ENCODE measurements at regions not wholly inside any gene's neighbourhood (a gene's known extent, or its start where the extent isn't known, plus 50 kb on each side); places are given as distances from the start of the nearest gene placed in this dataset.

DNA sequence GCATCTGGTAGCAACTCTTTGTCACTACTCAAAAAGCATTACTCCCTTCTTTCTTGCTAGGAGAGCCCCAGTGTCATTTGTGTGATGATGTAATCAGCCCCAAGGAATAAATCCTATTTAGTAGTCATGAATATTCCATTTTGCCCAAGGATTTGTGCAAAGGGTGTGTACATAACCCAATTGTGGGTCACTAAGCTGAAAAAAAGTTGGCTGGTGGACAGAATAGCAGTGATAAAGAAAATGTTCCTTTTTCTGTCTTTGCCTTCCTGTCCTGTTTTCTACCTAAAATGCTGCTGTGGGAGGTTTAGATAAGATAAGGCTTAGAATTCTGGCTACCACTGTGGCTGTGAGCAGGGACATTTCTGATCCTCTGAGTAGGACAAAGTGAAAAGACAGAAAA, 223.1 kb upstream of the ITGA1 start:
- no peak overlapping the region for H3K4me2 ChIP-seq (ENCODE audit: low read length)
- no peaks in the 10 kb centered on the region for H3K36me3 ChIP-seq (ENCODE audit: control insufficient read depth, insufficient read depth, low read length)
- H3K9me3 ChIP-seq (ENCODE audit: control insufficient read depth, low read length): no peaks in the 10 kb centered on the region
- H3K79me2 ChIP-seq: no peaks in the 10 kb centered on the region
- no peaks in the 10 kb centered on the region for H3K27me3 ChIP-seq (ENCODE audit: control insufficient read depth, insufficient read depth, low read length)
- no peak overlapping the region for H2AFZ ChIP-seq
- no peaks in the 10 kb centered on the region for H3K4me1 ChIP-seq
- no peak overlapping the region for H3K27ac ChIP-seq
- no peak overlapping the region for H3K4me3 ChIP-seq (ENCODE audit: low read depth, low read length)
- no peak overlapping the region for H3K9ac ChIP-seq
- TF ChIP-seq, protein P1, sequence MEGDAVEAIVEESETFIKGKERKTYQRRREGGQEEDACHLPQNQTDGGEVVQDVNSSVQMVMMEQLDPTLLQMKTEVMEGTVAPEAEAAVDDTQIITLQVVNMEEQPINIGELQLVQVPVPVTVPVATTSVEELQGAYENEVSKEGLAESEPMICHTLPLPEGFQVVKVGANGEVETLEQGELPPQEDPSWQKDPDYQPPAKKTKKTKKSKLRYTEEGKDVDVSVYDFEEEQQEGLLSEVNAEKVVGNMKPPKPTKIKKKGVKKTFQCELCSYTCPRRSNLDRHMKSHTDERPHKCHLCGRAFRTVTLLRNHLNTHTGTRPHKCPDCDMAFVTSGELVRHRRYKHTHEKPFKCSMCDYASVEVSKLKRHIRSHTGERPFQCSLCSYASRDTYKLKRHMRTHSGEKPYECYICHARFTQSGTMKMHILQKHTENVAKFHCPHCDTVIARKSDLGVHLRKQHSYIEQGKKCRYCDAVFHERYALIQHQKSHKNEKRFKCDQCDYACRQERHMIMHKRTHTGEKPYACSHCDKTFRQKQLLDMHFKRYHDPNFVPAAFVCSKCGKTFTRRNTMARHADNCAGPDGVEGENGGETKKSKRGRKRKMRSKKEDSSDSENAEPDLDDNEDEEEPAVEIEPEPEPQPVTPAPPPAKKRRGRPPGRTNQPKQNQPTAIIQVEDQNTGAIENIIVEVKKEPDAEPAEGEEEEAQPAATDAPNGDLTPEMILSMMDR (IDR thresholded peaks at IDR 0.05): no peak

DNA sequence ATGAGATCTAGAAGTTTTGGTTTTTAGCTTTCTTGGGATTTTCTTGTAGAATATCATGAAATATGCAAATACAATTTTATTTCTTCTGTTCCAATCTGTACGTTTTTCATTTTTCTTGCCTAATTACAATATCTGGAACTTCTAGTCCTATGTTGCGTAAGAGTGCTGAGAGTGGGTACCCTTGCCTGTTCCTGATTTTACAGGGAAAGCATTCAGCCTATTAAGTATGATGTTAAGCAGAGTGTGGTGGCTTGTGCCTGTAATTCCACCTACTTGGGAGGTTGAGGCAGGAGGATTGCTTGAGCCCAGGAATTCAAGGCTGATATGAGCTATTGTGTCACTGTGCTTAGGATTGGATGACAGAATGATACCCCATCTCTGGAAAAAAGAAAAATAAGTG, 210.2 kb upstream of the ITGA1 start:
- no peaks in the 10 kb centered on the region for H3K36me3 ChIP-seq (ENCODE audit: control insufficient read depth, insufficient read depth, low read length)
- no peaks in the 10 kb centered on the region for H3K27me3 ChIP-seq (ENCODE audit: control insufficient read depth, insufficient read depth, low read length)
- no peaks in the 10 kb centered on the region for H3K79me2 ChIP-seq
- no peak overlapping the region for H3K9ac ChIP-seq
- no peak overlapping the region for H3K4me2 ChIP-seq (ENCODE audit: low read length)
- no peak overlapping the region for H3K4me3 ChIP-seq (ENCODE audit: low read depth, low read length)
- H3K9me3 ChIP-seq (ENCODE audit: control insufficient read depth, low read length): no peaks in the 10 kb centered on the region
- no peak overlapping the region for H2AFZ ChIP-seq
- no peak overlapping the region for H3K27ac ChIP-seq
- H3K4me1 ChIP-seq: no peaks in the 10 kb centered on the region
- TF ChIP-seq, protein P1 (IDR thresholded peaks at IDR 0.05): no peak

DNA sequence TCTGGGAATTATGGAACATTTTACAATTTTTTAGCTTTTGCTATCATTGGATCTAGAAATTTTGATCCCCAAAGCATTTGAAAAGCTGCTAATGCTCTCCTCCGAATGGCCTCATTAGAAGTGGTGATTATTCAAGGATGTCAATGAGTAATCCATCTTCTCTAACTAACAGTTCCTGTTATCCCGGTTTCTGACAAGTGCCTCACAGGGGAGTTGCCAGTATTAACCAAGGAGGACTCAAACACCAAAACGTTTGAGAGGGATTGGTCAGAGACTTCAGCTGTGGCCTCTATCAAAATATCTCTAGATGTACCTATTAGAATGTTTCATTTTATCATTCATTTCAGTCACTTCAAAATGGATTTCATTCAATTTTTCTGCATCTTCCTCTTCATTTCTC, 208.3 kb upstream of the ITGA1 start:
- Histone ChIP-seq H3K4me1 (no peaks in the 10 kb centered on the region), H2AFZ (no peak overlapping the region), H3K9ac (no peak overlapping the region), H3K36me3 (ENCODE audit: control insufficient read depth, insufficient read depth, low read length) (no peaks in the 10 kb centered on the region), H3K4me3 (ENCODE audit: low read depth, low read length) (no peak overlapping the region), H3K27me3 (ENCODE audit: control insufficient read depth, insufficient read depth, low read length) (no peaks in the 10 kb centered on the region), H3K4me2 (ENCODE audit: low read length) (no peak overlapping the region), H3K9me3 (ENCODE audit: control insufficient read depth, low read length) (no peaks in the 10 kb centered on the region), H3K27ac (no peak overlapping the region), H3K79me2 (no peaks in the 10 kb centered on the region)
- TF ChIP-seq, protein P1 (IDR thresholded peaks at IDR 0.05): no peak

DNA sequence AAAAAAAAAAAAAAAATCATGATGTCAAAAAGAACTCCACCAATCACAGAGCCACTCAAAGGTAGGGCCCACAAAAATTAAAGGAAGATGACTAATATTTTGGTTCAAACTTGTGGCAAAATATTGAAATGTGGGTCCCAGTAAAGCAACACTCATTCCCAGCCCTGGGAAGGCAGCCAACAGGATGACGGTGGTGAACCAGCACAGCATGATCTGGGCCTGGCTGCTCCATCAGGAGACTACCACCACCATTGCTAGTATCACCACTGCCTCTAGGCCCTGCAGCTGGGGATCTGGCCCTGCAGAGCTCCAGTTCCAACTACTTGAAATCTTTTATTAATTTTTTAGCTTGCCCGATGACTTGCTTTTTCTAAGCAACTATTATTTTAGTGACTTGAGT, 206.8 kb upstream of the ITGA1 start:
- TF ChIP-seq, protein P1 (IDR thresholded peaks at IDR 0.05): no peak
- H3K79me2 ChIP-seq: no peaks in the 10 kb centered on the region

DNA sequence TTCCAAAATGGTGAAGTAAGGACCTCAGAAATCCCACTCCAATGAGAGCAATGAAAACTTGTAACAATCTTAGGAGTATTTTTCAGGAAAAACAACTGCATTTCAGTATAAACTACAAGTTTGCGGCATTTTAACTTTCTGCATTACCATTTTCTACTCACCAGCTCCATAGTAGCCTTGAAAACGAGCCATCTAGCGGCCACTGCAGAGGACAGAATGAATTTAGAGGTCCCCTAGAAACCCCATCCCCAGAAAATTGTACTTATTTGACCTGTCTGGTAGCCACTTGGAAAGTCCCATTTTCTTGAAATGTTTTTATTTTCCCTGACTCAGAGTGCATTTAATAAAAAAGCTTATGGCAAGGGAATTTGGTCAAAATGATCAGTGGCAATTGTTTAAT, 205.4 kb upstream of the ITGA1 start:
- no peak overlapping the region for H3K27ac ChIP-seq
- no peaks in the 10 kb centered on the region for H3K4me1 ChIP-seq
- H3K9me3 ChIP-seq (ENCODE audit: control insufficient read depth, low read length): no peaks in the 10 kb centered on the region
- no peak overlapping the region for H3K4me3 ChIP-seq (ENCODE audit: low read depth, low read length)
- no peak overlapping the region for H3K4me2 ChIP-seq (ENCODE audit: low read length)
- H3K27me3 ChIP-seq (ENCODE audit: control insufficient read depth, insufficient read depth, low read length): no peaks in the 10 kb centered on the region
- TF ChIP-seq, protein P1 (IDR thresholded peaks at IDR 0.05): no peak
- H2AFZ ChIP-seq: no peak overlapping the region
- H3K79me2 ChIP-seq: no peaks in the 10 kb centered on the region
- no peak overlapping the region for H3K9ac ChIP-seq
- no peaks in the 10 kb centered on the region for H3K36me3 ChIP-seq (ENCODE audit: control insufficient read depth, insufficient read depth, low read length)

More for the DNA sequence above, 206.8 kb upstream of the ITGA1 start:
- H3K9ac ChIP-seq: no peak overlapping the region
- no peaks in the 10 kb centered on the region for H3K4me1 ChIP-seq
- H3K9me3 ChIP-seq (ENCODE audit: control insufficient read depth, low read length): no peaks in the 10 kb centered on the region
- no peak overlapping the region for H3K4me3 ChIP-seq (ENCODE audit: low read depth, low read length)
- H3K36me3 ChIP-seq (ENCODE audit: control insufficient read depth, insufficient read depth, low read length): no peaks in the 10 kb centered on the region
- no peaks in the 10 kb centered on the region for H3K27me3 ChIP-seq (ENCODE audit: control insufficient read depth, insufficient read depth, low read length)
- H3K4me2 ChIP-seq (ENCODE audit: low read length): no peak overlapping the region
- H3K27ac ChIP-seq: no peak overlapping the region
- no peak overlapping the region for H2AFZ ChIP-seq
